IMR-90 (cell line): ENCODE measurements at regions not wholly inside any gene's neighbourhood (a gene's known extent, or its start where the extent isn't known, plus 50 kb on each side); places are given as distances from the start of the nearest gene placed in this dataset.

Experiments
- ATAC-seq: fragments of 200-7000 bp; cut with Tn5 transposase; 2 replicates; pipeline ENCODE4 v1.9.1; 2020; ENCODE audit warnings: low read depth, mild to moderate bottlenecking, moderate library complexity
- BruUV-seq: library from RNA; stranded (reverse); fragments of 400-500 nt; replicated peaks from 2 replicates; lab custom pipeline; 2021; lab: Mats Ljungman, UMichigan
- CTCF ChIA-PET: fragments of 300-600 bp; formaldehyde crosslinking; extraction: SDS; loops from one replicate; lab custom pipeline; 2021; ENCODE audit warnings: antibody characterized with exemption; lab: Yijun Ruan, JAX
- POLR2A ChIA-PET: fragments of 300-600 bp; sonication (Branson Sonifier 250); formaldehyde crosslinking; loops from one replicate; lab custom pipeline; 2022; ENCODE audit warnings: antibody characterized with exemption; ENCODE audit not compliant: unreplicated experiment; lab: Charles Lee
- DNase-seq: peaks from one replicate; pipeline ENCODE4 v3.0.0; 2013
- H2AFZ ChIP-seq: replicated peaks from 2 replicates; pipeline ENCODE3; 2013; ENCODE audit warnings: low read length, mild to moderate bottlenecking; ENCODE audit not compliant: poor library complexity
- H2AK5ac ChIP-seq: 2 replicates; pipeline ENCODE4 v1.6.1; 2013; ENCODE audit warnings: low read depth, low read length, inconsistent platforms
- H2AK9ac ChIP-seq: replicated peaks from 2 replicates; pipeline ENCODE3; 2013; ENCODE audit warnings: mild to moderate bottlenecking, low read depth, low read length, moderate library complexity; ENCODE audit not compliant: poor library complexity
- H2BK120ac ChIP-seq: 2 replicates; pipeline ENCODE4 v1.6.1; 2013; ENCODE audit warnings: low read depth, low read length, inconsistent platforms
- H2BK15ac ChIP-seq: 3 replicates; pipeline ENCODE4 v1.6.1; 2013; ENCODE audit warnings: low read depth, low read length, inconsistent platforms
- H2BK20ac ChIP-seq: 2 replicates; pipeline ENCODE4 v1.6.1; 2013; ENCODE audit warnings: low read depth, mild to moderate bottlenecking, inconsistent platforms, low read length, moderate library complexity
- H2BK5ac ChIP-seq: 2 replicates; pipeline ENCODE4 v1.6.1; 2013; ENCODE audit warnings: mild to moderate bottlenecking, low read depth, low read length, inconsistent platforms; ENCODE audit not compliant: poor library complexity, severe bottlenecking
- H3K14ac ChIP-seq: replicated peaks from 2 replicates; pipeline ENCODE4 v1.6.1; 2013; ENCODE audit warnings: low read depth, low read length, inconsistent platforms
- H3K18ac ChIP-seq: 2 replicates; pipeline ENCODE4 v1.6.1; 2013; ENCODE audit warnings: low read depth, low read length, control low read depth
- H3K23ac ChIP-seq: 2 replicates; pipeline ENCODE4 v1.6.1; 2013; ENCODE audit warnings: low read depth, low read length, inconsistent platforms
- H3K27ac ChIP-seq: 2 replicates; pipeline ENCODE4 v1.5.1; 2013; ENCODE audit warnings: mild to moderate bottlenecking, control low read depth, low read length; ENCODE audit not compliant: insufficient read depth
- H3K27me3 ChIP-seq: 2 replicates; pipeline ENCODE4 v1.6.1; 2013; ENCODE audit warnings: low read length; ENCODE audit not compliant: control insufficient read depth, insufficient read depth
- H3K36me3 ChIP-seq: 2 replicates; pipeline ENCODE4 v1.6.1; 2013; ENCODE audit warnings: low read length, mixed read lengths; ENCODE audit not compliant: control insufficient read depth, insufficient read depth
- H3K4ac ChIP-seq: 2 replicates; pipeline ENCODE4 v1.6.1; 2013; ENCODE audit warnings: low read depth, low read length, inconsistent platforms
- H3K4me1 ChIP-seq: 2 replicates; pipeline ENCODE4 v1.6.1; 2013; ENCODE audit warnings: low read length, mixed read lengths; ENCODE audit not compliant: control insufficient read depth, insufficient read depth
- H3K4me2 ChIP-seq: 2 replicates; pipeline ENCODE4 v1.6.1; 2013; ENCODE audit warnings: low read depth, mild to moderate bottlenecking, control low read depth, low read length, moderate library complexity
- H3K4me3 ChIP-seq: 2 replicates; pipeline ENCODE4 v1.5.1; 2013; ENCODE audit warnings: low read depth, mild to moderate bottlenecking, control low read depth, low read length, moderate library complexity; ENCODE audit not compliant: insufficient read depth
- H3K56ac ChIP-seq: 2 replicates; pipeline ENCODE4 v1.6.1; 2013; ENCODE audit warnings: low read length, inconsistent platforms; ENCODE audit not compliant: insufficient read depth; ENCODE audit errors: extremely low read depth
- H3K79me1 ChIP-seq, 2 experiments: 2 replicates each; pipeline ENCODE4 v1.6.1; 2013; ENCODE audit warnings: low read length in 2 of 2, inconsistent platforms in 1 of 2, low read depth in 1 of 2
- H3K9ac ChIP-seq: 2 replicates; pipeline ENCODE4 v1.6.1; 2013; ENCODE audit warnings: low read depth, low read length, control low read depth
- H3K9me1 ChIP-seq: 2 replicates; pipeline ENCODE4 v1.6.1; 2013; ENCODE audit warnings: low read length, inconsistent platforms; ENCODE audit not compliant: insufficient read depth
- H3K9me3 ChIP-seq: 2 replicates; pipeline ENCODE4 v1.6.1; 2013; ENCODE audit warnings: low read length; ENCODE audit not compliant: control insufficient read depth, insufficient read depth
- H4K20me1 ChIP-seq: 2 replicates; pipeline ENCODE4 v1.6.1; 2013; ENCODE audit warnings: low read length, inconsistent platforms; ENCODE audit not compliant: insufficient read depth
- H4K5ac ChIP-seq: 2 replicates; pipeline ENCODE4 v1.6.1; 2013; ENCODE audit warnings: mild to moderate bottlenecking, low read depth, low read length, control low read depth
- H4K8ac ChIP-seq, 2 experiments: 2 replicates each; pipeline ENCODE4 v1.6.1; 2013; ENCODE audit warnings: low read depth in 2 of 2, low read length in 2 of 2, control low read depth in 1 of 2, inconsistent platforms in 1 of 2
- H4K91ac ChIP-seq: 2 replicates; pipeline ENCODE4 v1.6.1; 2013; ENCODE audit warnings: low read depth, low read length, inconsistent platforms; ENCODE audit not compliant: insufficient read depth
- BHLHE40 ChIP-seq: fragments of 150-350 bp; IDR thresholded peaks from 2 replicates; pipeline ENCODE4 v1.6.1; 2016; ENCODE audit warnings: mild to moderate bottlenecking, low read depth, low read length
- ELK1 ChIP-seq: fragments of 150-350 bp; IDR thresholded peaks from 2 replicates; pipeline ENCODE4 v1.6.1; 2016; ENCODE audit warnings: low read depth, mild to moderate bottlenecking, low read length, moderate library complexity, borderline replicate concordance
- MXI1 ChIP-seq: IDR thresholded peaks from 2 replicates; pipeline ENCODE4 v1.6.1; 2012; ENCODE audit warnings: low read depth, mild to moderate bottlenecking, low read length, moderate library complexity, borderline replicate concordance
- WGBS, 2 experiments: methylation state at CpG; one replicate each; pipeline versions ENCODE4 v1.1.5 to v1.1.7; 2013; ENCODE audit warnings: missing lambda C conversion rate in 2 of 2; ENCODE audit not compliant: insufficient read length in 1 of 2; ENCODE audit errors: extremely low coverage in 2 of 2; 5-methylcytosine and 5-hydroxymethylcytosine counted together
- dilution Hi-C: fragments of 300-500 bp; cut with HindIII; formaldehyde crosslinking; loops from one replicate; pipeline ENCODE4 v1.14.3; 2018; ENCODE audit warnings: low sequenced_read_pairs; ENCODE audit not compliant: unreplicated experiment
- in situ Hi-C: fragments of 300-500 bp; cut with MboI; formaldehyde crosslinking; loops from 3 replicates; pipeline ENCODE4 v1.14.3; 2019; ENCODE audit warnings: low sequenced_read_pairs, inconsistent platforms, mixed read lengths
- intact Hi-C: fragments of 100-400 bp; cut with micrococcal nuclease; formaldehyde crosslinking; loops from 2 replicates; pipeline ENCODE4 v1.10.0; 2022

- dilution Hi-C loops (no loop called here), in situ Hi-C loops (no loop called here), intact Hi-C loops (no loop called here)
- Histone ChIP-seq H3K18ac (no peak overlapping the region), H3K27ac (no peak overlapping the region), H3K4me3 (no peak overlapping the region), H3K56ac (no peak overlapping the region), H4K8ac (no peak overlapping the region), H4K91ac (no peak overlapping the region), H3K79me1 (no peaks in the 10 kb centered on the region), H3K9me1 (no peaks in the 10 kb centered on the region), H4K20me1 (no peaks in the 10 kb centered on the region), H2BK5ac (no peak overlapping the region), H3K14ac (no peak overlapping the region), H2AK5ac (no peak overlapping the region), H3K4me1 (no peaks in the 10 kb centered on the region), H3K4ac (no peak overlapping the region), H2BK120ac (no peak overlapping the region), H3K23ac (no peak overlapping the region), H2BK20ac (no peak overlapping the region), H3K9me3 (no peaks in the 10 kb centered on the region), H3K36me3 (no peaks in the 10 kb centered on the region), H2AFZ (no peak overlapping the region), H2BK15ac (no peak overlapping the region), H3K27me3 (peaks cover 7% of the 10 kb centered on the region), H3K4me2 (no peak overlapping the region), H4K5ac (no peak overlapping the region), H2AK9ac (no peak overlapping the region), H3K9ac (no peak overlapping the region)
- no peak for TF ChIP-seq MXI1
- TF ChIP-seq ELK1: no peak
- no peak for TF ChIP-seq BHLHE40
- BruUV-seq: no TSS peak
- CTCF ChIA-PET: no interaction called here
- DNase-seq (no peak), ATAC-seq (no peak)
- WGBS, 2 experiments: 80% methylated on average over 1 of the region's 5 CpGs; no CpG with 5 or more reads in 1 of the 2 experiments
- POLR2A ChIA-PET: no interaction called here
Measured at GRCh38 chr5:133796186-133796585, 172.2 kb downstream of the C5orf15 start.
